Gastrocnemius medialis (tissue), 4 donors: ENCODE measurements at regions not wholly inside any gene's neighbourhood (a gene's known extent, or its start where the extent isn't known, plus 50 kb on each side); places are given as distances from the start of the nearest gene placed in this dataset.

Experiments used
- ATAC-seq, 2 donors: fragments of 150-250 bp; one replicate each; pipeline ENCODE4 v1.9.1; 2016
- DNase-seq, 2 donors: peaks; one replicate each; pipeline ENCODE4 v3.0.0-alpha.2; 2019
- H3K27ac ChIP-seq, 4 donors: fragments of 200-600 bp; sonication (generic); 1 replicate in 1 of 4; 2 replicates in 3 of 4; pipeline ENCODE4 v1.5.1; 2016 to 2018; ENCODE audit warnings: mild to moderate bottlenecking in 2 of 4, moderate library complexity in 1 of 4
- H3K27me3 ChIP-seq, 3 donors: fragments of 200-600 bp; sonication (generic) in 2 of 3; 1 replicate in 1 of 3; 2 replicates in 2 of 3; pipeline versions ENCODE4 v1.5.1 to v1.6.0; 2016 to 2019; ENCODE audit warnings: mild to moderate bottlenecking in 1 of 3, moderate library complexity in 1 of 3
- H3K36me3 ChIP-seq, 2 donors: fragments of 200-600 bp; sonication (generic) in 1 of 2; one replicate each; pipeline ENCODE4 v1.5.1; 2017 to 2018
- H3K4me1 ChIP-seq, 2 donors: fragments of 200-600 bp; sonication (generic) in 1 of 2; one replicate each; pipeline ENCODE4 v1.5.1; 2016 to 2017; ENCODE audit warnings: mild to moderate bottlenecking in 2 of 2
- H3K4me3 ChIP-seq, 4 donors: fragments of 200-600 bp; sonication (generic) in 3 of 4; 1 replicate in 1 of 4; 2 replicates in 3 of 4; pipeline ENCODE4 v1.5.1; 2016 to 2019; ENCODE audit warnings: mild to moderate bottlenecking in 2 of 4
- H3K9me3 ChIP-seq, 3 donors: fragments of 200-600 bp; sonication (generic) in 2 of 3; 1 replicate in 1 of 3; 2 replicates in 2 of 3; pipeline ENCODE4 v1.5.1; 2016 to 2019
- POLR2A ChIP-seq, 2 donors: fragments of 450-650 bp; IDR thresholded peaks; one replicate each; pipeline ENCODE4 v1.6.1; 2017; ENCODE audit warnings: antibody characterized with exemption in 2 of 2, mild to moderate bottlenecking in 2 of 2, moderate library complexity in 2 of 2
- in situ Hi-C, 4 donors: fragments of 200-750 bp; cut with MboI; loops; one replicate each; pipeline versions ENCODE4 v1.15.0 to v1.8.0; 2017; ENCODE audit warnings: low sequenced_read_pairs in 4 of 4
- intact Hi-C: fragments of 100-400 bp; cut with DNase I; formaldehyde crosslinking; loops from one replicate; pipeline ENCODE4 v1.15.1; 2023; ENCODE audit warnings: low total_unique reads
- TF ChIP-seq, protein P1 (sequence below), 5 experiments: fragments of 450-650 bp in 3 of 5; fragments of 200-600 bp in 2 of 5; sonication (generic) in 2 of 5; IDR thresholded peaks in 4 of 5; conservative IDR thresholded peaks in 1 of 5; 1 replicate in 4 of 5; 2 replicates in 1 of 5; pipeline ENCODE4 v1.5.1; 2016 to 2019; ENCODE audit warnings: antibody characterized with exemption in 5 of 5, mild to moderate bottlenecking in 3 of 5, moderate library complexity in 3 of 5

DNA sequence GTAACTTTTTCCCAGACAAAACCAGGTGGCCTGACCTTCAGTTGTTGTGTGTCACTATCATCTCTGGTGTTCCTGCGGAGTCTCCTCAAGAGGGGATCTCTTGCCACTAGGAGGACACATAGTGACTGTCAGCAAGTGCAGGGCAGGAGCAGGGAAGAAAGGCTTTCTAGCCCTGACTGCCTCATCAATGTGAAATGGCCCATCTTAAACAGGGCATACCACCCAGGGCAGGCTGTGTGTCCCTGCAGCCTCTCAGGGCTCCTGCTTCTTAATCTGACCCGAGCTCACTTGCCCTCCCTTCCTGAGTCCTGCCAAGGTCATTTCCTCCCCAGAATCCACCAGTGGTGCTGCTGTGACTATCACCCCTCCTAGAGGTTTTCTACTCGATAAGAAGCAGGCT, 57.4 kb upstream of the SIMC1 start:
- H3K4me3 ChIP-seq: no peak overlapping the region
- H3K27me3 ChIP-seq: peaks cover 17 to 23% (median 20%) of the 10 kb centered on the region in 3 donors
- TF ChIP-seq, protein P1, sequence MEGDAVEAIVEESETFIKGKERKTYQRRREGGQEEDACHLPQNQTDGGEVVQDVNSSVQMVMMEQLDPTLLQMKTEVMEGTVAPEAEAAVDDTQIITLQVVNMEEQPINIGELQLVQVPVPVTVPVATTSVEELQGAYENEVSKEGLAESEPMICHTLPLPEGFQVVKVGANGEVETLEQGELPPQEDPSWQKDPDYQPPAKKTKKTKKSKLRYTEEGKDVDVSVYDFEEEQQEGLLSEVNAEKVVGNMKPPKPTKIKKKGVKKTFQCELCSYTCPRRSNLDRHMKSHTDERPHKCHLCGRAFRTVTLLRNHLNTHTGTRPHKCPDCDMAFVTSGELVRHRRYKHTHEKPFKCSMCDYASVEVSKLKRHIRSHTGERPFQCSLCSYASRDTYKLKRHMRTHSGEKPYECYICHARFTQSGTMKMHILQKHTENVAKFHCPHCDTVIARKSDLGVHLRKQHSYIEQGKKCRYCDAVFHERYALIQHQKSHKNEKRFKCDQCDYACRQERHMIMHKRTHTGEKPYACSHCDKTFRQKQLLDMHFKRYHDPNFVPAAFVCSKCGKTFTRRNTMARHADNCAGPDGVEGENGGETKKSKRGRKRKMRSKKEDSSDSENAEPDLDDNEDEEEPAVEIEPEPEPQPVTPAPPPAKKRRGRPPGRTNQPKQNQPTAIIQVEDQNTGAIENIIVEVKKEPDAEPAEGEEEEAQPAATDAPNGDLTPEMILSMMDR (IDR thresholded peaks at IDR 0.05 in 4 of 5, conservative IDR thresholded peaks at IDR 0.05 in 1 of 5): no peak
- no peak for TF ChIP-seq POLR2A (IDR thresholded peaks at IDR 0.05)
- no peaks in the 10 kb centered on the region for H3K4me1 ChIP-seq
- intact Hi-C loops (no loop called here), in situ Hi-C loops (no loop called here)
- DNase-seq: no peak
- H3K36me3 ChIP-seq: no peaks in the 10 kb centered on the region
- ATAC-seq: no peak
- no peak overlapping the region for H3K27ac ChIP-seq
- no peaks in the 10 kb centered on the region for H3K9me3 ChIP-seq

GRCh38 chr5:176181271-176181855, 56.9 kb upstream of the SIMC1 start:
- Histone ChIP-seq H3K27me3 (peaks cover 17 to 23% (median 18%) of the 10 kb centered on the region in 3 donors), H3K27ac (no peak overlapping the region), H3K9me3 (no peaks in the 10 kb centered on the region), H3K36me3 (no peaks in the 10 kb centered on the region), H3K4me3 (no peak overlapping the region), H3K4me1 (no peaks in the 10 kb centered on the region)
- intact Hi-C loops (no loop called here), in situ Hi-C loops (no loop called here)
- no peak for DNase-seq
- no peak for ATAC-seq
- no peak for TF ChIP-seq POLR2A (IDR thresholded peaks at IDR 0.05)
- TF ChIP-seq, protein P1 (IDR thresholded peaks at IDR 0.05 in 4 of 5, conservative IDR thresholded peaks at IDR 0.05 in 1 of 5): no peak

GRCh38 chr5:176183321-176184074, 54.7 kb upstream of the SIMC1 start:
- Histone ChIP-seq H3K27me3 (peaks cover 9 to 18% (median 11%) of the 10 kb centered on the region in 3 donors), H3K4me1 (no peaks in the 10 kb centered on the region), H3K27ac (no peak overlapping the region), H3K9me3 (no peaks in the 10 kb centered on the region), H3K4me3 (no peak overlapping the region), H3K36me3 (no peaks in the 10 kb centered on the region)
- no peak for ATAC-seq
- no peak for TF ChIP-seq POLR2A (IDR thresholded peaks at IDR 0.05)
- TF ChIP-seq, protein P1 (IDR thresholded peaks at IDR 0.05 in 4 of 5, conservative IDR thresholded peaks at IDR 0.05 in 1 of 5): no peak
- in situ Hi-C loops (no loop called here), intact Hi-C loops (no loop called here)
- DNase-seq: no peak

DNA sequence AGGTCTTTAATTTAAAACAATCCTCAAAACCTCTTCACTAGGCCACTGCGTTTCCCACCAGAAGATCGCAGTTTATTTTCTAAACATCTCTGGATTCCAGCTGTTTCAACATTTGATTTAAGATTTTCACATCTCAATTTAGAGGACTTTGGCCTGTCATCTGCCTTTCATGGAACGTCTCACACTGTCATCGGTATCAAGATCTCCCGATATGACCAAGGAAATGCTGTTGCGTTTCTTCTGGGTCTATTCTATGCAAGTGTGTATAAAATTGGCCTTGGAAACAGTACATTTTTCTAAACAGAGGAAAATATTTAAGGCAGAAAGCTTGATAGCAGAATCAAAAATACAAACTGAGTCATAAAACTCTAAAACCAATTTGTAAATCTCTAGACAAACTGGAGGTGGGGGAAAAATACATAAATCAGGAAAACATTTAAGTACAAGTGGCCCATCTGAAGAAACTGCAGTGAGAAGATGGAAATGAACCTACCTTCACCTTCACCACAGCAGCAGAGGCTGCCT, 53.6 kb upstream of the SIMC1 start:
- H3K27ac ChIP-seq: no peak overlapping the region
- intact Hi-C loops: no loop called here
- H3K4me3 ChIP-seq: no peak overlapping the region
- H3K36me3 ChIP-seq: no peaks in the 10 kb centered on the region
- no peaks in the 10 kb centered on the region for H3K4me1 ChIP-seq
- DNase-seq (no peak), ATAC-seq (no peak)
- TF ChIP-seq, protein P1 (IDR thresholded peaks at IDR 0.05 in 4 of 5, conservative IDR thresholded peaks at IDR 0.05 in 1 of 5): no peak
- TF ChIP-seq POLR2A (IDR thresholded peaks at IDR 0.05): no peak
- no peaks in the 10 kb centered on the region for H3K9me3 ChIP-seq
- H3K27me3 ChIP-seq: peaks cover 0 to 16% (median 1%) of the 10 kb centered on the region in 3 donors
- in situ Hi-C loops: no loop called here
